ENCODE measurements at regions not wholly inside any gene's neighbourhood (a gene's known extent, or its start where the extent isn't known, plus 50 kb on each side); places are given as distances from the start of the nearest gene placed in this dataset.

GRCh38 chr3:162029736-162030135 is 533.1 kb downstream of the OTOL1 start:
- CTCF ChIA-PET, result no interaction called here
- TF ChIP-seq CTCF (IDR thresholded peaks at IDR 0.05), result no peak
- H3K4me1 Mint-ChIP-seq (ENCODE audit: low read depth), result no peaks in the 10 kb centered on the region
- no peak overlapping the region for H3K27ac Mint-ChIP-seq
- H3K27me3 Mint-ChIP-seq, result no peaks in the 10 kb centered on the region
- POLR2A ChIA-PET, result no interaction called here
- peaks cover 2% of the 10 kb centered on the region for H3K9me3 Mint-ChIP-seq
- H3K4me3 Mint-ChIP-seq, result no peak overlapping the region
- intact Hi-C loops (cut with micrococcal nuclease), result no loop called here
- no peaks in the 10 kb centered on the region for H3K36me3 Mint-ChIP-seq (ENCODE audit: low read depth)
- DNase-seq, result no peak
- no peak for ATAC-seq

- no peak for DNase-seq
- ChIA-PET CTCF (no interaction called here), POLR2A (no interaction called here)
- Mint-ChIP-seq H3K4me3 (no peak overlapping the region), H3K4me1 (ENCODE audit: low read depth) (no peaks in the 10 kb centered on the region), H3K27me3 (no peaks in the 10 kb centered on the region), H3K36me3 (ENCODE audit: low read depth) (no peaks in the 10 kb centered on the region), H3K27ac (no peak overlapping the region), H3K9me3 (peaks cover 2% of the 10 kb centered on the region)
- no peak for TF ChIP-seq CTCF (IDR thresholded peaks at IDR 0.05)
- ATAC-seq, result no peak
- intact Hi-C loops (cut with micrococcal nuclease), result no loop called here
Observed at GRCh38 chr3:162034368-162034767, 537.8 kb downstream of the OTOL1 start.

- CTCF ChIA-PET, result no interaction called here
Observed at GRCh38 chr3:162041622-162042021, 545.0 kb downstream of the OTOL1 start.

GRCh38 chr3:162052636-162053035 is 556.0 kb downstream of the OTOL1 start:
- Mint-ChIP-seq H3K4me1 (ENCODE audit: low read depth) (no peaks in the 10 kb centered on the region), H3K9me3 (peaks cover 2% of the 10 kb centered on the region), H3K36me3 (ENCODE audit: low read depth) (no peaks in the 10 kb centered on the region), H3K27me3 (no peaks in the 10 kb centered on the region), H3K4me3 (no peak overlapping the region), H3K27ac (no peak overlapping the region)
- POLR2A ChIA-PET, result no interaction called here
- intact Hi-C loops (cut with micrococcal nuclease), result no loop called here
- no peak for TF ChIP-seq CTCF (IDR thresholded peaks at IDR 0.05)
- CTCF ChIA-PET, result no interaction called here
- DNase-seq (no peak), ATAC-seq (no peak)

More at GRCh38 chr3:162041622-162042021, 545.0 kb downstream of the OTOL1 start:
- Mint-ChIP-seq H3K4me3 (no peak overlapping the region), H3K27me3 (no peaks in the 10 kb centered on the region), H3K4me1 (ENCODE audit: low read depth) (no peaks in the 10 kb centered on the region), H3K36me3 (ENCODE audit: low read depth) (no peaks in the 10 kb centered on the region), H3K27ac (no peak overlapping the region), H3K9me3 (peaks cover 2% of the 10 kb centered on the region)
- DNase-seq (no peak), ATAC-seq (no peak)
- POLR2A ChIA-PET, result no interaction called here
- intact Hi-C loops (cut with micrococcal nuclease), result no loop called here
- no peak for TF ChIP-seq CTCF (IDR thresholded peaks at IDR 0.05)

GRCh38 chr3:162072656-162073164 is 576.1 kb downstream of the OTOL1 start:
- POLR2A ChIA-PET, result no interaction called here

More at GRCh38 chr3:162072656-162073164, 576.1 kb downstream of the OTOL1 start:
- intact Hi-C loops (cut with micrococcal nuclease), result no loop called here
- ATAC-seq (no peak), DNase-seq (no peak)
- Mint-ChIP-seq H3K4me3 (no peak overlapping the region), H3K27me3 (no peaks in the 10 kb centered on the region), H3K4me1 (ENCODE audit: low read depth) (no peaks in the 10 kb centered on the region), H3K36me3 (ENCODE audit: low read depth) (no peaks in the 10 kb centered on the region), H3K9me3 (peaks cover 2% of the 10 kb centered on the region), H3K27ac (no peak overlapping the region)
- TF ChIP-seq CTCF (IDR thresholded peaks at IDR 0.05), result no peak
- CTCF ChIA-PET, result no interaction called here
